Stimulated activated CD4-positive, alpha-beta T cell treated with anti-CD3 and anti-CD28 coated beads, Interleukin-2, amount 100 ng/mL, for 48 hours (primary cell): ENCODE measurements at regions not wholly inside any gene's neighbourhood (a gene's known extent, or its start where the extent isn't known, plus 50 kb on each side); places are given as distances from the start of the nearest gene placed in this dataset.

Experiments
- DNase-seq, 2 donors: peaks; one replicate each; pipeline ENCODE4 v3.0.0-alpha.2; 2020

- no peak for DNase-seq
These were observed 229.5 kb downstream of the TUSC7 start for GRCh38 chr3:116939091-116939490.

- no peak for DNase-seq
These were observed 230.0 kb downstream of the TUSC7 start for GRCh38 chr3:116939550-116939949.

DNA sequence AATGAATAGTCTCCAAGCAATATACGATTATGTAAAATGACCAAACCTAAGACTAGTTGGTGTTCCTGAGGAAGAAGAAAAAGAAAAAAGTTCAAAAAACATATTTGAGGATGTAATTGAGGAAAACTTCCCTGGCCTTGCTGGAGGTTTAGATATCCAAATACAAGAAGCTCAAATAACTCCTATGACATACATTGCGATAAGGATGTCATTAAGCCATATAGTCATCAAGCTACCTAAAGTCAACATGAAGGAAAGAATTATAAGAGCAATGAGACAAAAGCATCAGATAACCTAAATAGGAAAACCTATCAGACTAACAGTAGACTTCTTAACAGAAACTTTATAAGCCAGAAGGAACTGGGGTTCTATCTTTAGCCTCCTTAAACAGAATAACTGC, 231.1 kb downstream of the TUSC7 start:
- no peak for DNase-seq

DNA sequence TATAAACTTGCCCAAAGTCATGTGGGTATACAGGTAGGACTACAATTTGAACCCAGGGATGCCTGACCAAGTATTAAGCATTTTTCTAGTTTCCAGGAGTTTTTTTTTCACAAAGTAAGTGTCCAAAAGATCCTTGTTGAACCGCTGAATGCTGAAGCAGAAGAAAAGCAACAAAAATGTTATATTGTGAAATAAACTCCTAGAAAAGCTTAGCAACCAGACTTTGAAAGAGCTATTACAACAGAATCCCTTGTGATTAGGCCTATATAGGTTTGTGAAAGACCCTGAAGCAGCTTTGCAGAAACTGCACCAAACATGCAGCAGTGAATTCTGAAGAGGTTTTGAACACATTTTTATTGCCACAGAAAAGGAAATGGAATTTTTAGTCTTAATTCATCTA, 236.8 kb downstream of the TUSC7 start:
- no peak for DNase-seq

DNA sequence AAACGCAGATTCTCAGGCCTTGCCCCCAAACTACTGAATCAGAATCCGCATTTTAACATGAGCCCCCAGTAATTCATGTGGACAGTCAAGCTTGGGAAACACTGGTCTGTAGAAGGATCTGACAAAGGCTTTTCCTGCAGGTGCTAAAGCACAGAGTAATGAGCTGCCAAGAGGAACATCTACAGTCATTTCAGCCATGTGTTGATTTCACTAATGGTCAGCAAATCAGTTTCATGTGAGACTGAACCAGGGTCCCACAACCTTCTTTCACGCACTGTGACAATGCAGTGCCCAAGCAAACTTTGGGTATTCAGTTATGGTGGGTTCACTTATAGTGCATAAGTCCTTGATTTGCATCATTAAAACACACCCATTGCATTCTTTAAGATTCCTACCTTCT, 237.6 kb downstream of the TUSC7 start:
- no peak for DNase-seq

DNA sequence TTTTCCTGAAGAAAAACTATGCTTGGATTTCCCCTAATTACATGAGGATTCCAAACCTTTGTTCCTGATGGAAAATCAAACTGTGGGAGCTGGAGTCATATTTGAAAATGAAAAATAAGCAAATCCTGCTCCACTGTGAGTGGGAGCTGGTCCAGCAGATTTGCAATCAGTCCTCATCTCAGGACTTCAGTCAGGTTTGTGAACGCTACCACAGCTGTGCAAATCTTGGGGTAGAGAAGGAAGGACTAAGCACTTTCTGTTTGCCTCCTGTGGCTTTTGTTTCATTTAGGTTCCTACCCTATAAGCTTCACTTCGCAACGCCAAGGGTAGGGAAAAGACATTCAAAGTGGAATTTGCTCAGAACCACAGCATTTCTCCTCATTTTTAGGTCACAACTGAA, 238.2 kb downstream of the TUSC7 start:
- no peak for DNase-seq

GRCh38 chr3:116950301-116951055, 240.9 kb downstream of the TUSC7 start:
- DNase-seq, result no peak

- DNase-seq, result no peak
These were observed 242.0 kb downstream of the TUSC7 start for GRCh38 chr3:116951610-116952009.

- DNase-seq, result no peak
These were observed 248.7 kb downstream of the TUSC7 start for GRCh38 chr3:116958291-116958690.

DNA sequence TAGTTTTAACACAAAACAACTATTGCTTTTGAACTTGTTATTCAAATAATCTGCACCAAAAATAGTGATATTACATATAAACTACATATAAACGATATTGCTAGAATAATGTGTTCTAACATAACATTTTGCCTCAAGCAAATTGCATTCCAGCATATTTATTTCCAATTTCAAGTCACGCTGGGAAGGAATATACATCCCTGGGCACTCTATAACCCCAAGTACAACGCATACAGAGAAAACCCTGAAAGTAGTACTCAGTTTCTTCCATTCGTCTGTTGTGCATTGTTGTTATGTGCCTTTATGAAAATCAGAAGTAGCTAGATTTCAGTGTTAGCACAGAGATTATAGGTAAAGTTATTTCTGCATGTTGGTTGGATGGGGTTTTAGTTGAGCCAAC, 251.5 kb downstream of the TUSC7 start:
- DNase-seq, result no peak

DNA sequence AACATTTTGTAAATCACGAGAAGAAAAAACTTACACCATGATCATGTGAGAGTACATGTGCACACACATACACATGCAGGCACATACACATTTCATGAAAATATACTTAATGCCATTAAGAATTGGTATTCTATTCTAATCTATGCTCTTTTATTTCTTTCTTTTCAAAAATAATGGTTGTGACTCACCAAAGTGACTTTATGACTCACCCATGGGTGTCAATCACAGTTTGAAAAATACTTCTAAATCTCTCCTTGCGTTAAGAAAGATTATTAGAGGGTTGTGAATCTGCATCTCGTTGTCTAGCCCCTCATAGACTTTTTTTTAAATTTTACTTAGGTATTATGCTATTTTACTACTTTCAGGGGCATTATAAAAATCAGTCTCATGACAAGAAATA, 254.2 kb downstream of the TUSC7 start:
- no peak for DNase-seq

DNA sequence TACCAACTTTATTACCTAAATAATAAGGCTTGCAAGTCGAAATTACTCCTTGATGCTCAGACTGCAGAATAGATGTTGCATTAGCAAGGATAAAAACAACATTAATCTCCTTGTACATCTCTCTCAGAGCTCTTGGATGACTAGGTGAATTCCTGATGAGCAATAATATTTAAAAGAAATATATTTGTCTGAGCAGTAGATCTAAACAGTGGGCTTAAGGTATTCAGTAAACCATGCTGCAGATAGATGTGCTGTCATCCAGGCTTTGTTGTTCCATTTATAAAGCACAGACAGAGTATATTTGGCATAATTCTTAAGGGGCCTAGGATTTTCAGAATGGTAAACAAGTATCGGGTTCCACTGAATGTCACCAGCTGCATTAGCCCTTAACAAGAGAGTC, 257.1 kb downstream of the TUSC7 start:
- DNase-seq, result no peak

GRCh38 chr3:116969135-116969534, 259.6 kb downstream of the TUSC7 start:
- no peak for DNase-seq

- no peak for DNase-seq
These were observed 260.1 kb downstream of the TUSC7 start for GRCh38 chr3:116969646-116970045.

- DNase-seq, result no peak
These were observed 262.0 kb downstream of the TUSC7 start for GRCh38 chr3:116971531-116971930.

DNA sequence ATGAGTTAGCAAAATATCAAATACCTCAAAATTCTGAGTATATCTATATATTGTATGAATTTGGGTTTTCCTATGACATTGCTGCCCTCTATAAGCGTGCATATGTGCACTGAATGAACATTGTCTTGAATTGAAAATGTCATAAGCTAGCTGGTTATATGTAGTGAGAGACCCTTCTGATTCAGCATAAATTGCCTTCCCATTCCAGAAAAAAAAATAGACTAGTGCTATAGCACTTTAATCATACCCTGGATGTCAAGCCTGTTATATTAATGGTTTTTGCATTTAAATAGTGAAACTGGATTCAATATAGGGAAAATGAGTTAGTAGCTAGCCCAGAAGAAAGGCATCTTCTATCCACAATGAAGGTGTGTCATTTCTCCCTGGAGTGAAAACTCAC, 265.1 kb downstream of the TUSC7 start:
- no peak for DNase-seq

- no peak for DNase-seq
These were observed 267.9 kb downstream of the TUSC7 start for GRCh38 chr3:116977441-116977840.

GRCh38 chr3:116980099-116980498, 270.5 kb downstream of the TUSC7 start:
- DNase-seq, result no peak

- DNase-seq, result no peak
These were observed 271.5 kb downstream of the TUSC7 start for GRCh38 chr3:116981089-116981488.

DNA sequence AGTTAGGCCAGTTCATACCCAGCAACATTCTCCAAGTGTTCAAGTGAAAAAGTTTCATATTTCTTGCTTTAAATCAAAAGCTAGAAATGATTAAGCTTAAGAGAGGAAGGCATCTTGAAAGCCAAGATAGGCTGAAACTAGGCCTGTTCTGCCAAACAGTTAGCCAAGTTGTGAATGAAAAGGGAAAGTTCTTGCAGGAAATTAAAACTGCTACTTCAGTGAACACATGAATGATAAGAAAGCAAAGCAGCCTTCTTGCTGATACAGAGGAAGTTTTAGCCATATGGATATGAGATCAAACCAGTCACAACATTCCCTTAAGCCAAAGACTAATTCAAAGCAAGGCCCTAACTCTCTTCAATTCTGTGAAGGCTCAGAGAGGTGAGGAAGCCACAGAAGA, 274.7 kb downstream of the TUSC7 start:
- DNase-seq, result no peak

- DNase-seq, result no peak
These were observed 284.8 kb downstream of the TUSC7 start for GRCh38 chr3:116994351-116994879.

- no peak for DNase-seq
These were observed 293.9 kb downstream of the TUSC7 start for GRCh38 chr3:117003501-117003900.

- no peak for DNase-seq
These were observed 295.7 kb downstream of the TUSC7 start for GRCh38 chr3:117005274-117005673.

- DNase-seq, result no peak
These were observed 296.4 kb downstream of the TUSC7 start for GRCh38 chr3:117005911-117006522.

DNA sequence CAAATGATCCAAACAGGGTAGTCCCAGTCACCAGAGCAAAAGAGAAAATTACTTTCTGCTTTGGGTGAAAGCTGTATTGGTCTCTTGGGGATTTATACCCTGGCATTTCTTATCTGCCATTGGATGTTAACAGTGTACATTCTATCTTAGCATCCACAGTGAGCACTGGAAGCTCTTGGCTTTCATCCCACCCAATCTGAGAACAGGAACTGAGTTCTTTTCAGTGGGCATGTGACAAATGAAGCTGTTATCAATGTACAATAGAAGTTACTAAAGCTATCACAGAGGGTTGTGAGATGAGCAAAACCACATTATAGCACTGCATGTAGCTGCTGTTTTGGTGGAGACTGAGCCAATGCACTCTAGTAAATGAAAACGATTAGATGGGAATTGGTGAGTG, 300.7 kb downstream of the TUSC7 start:
- DNase-seq, result no peak
